ENCODE measurements at regions not wholly inside any gene's neighbourhood (a gene's known extent, or its start where the extent isn't known, plus 50 kb on each side); places are given as distances from the start of the nearest gene placed in this dataset.

- no peak for TF ChIP-seq ATF2 (IDR thresholded peaks at IDR 0.05; ENCODE audit: low read length)
- TF ChIP-seq NRF1 (IDR thresholded peaks at IDR 0.05; ENCODE audit: low read depth, low read length), result no peak
- TF ChIP-seq RXRA (IDR thresholded peaks at IDR 0.05; ENCODE audit: insufficient read depth, low read depth, low read length), result no peak
- TF ChIP-seq KDM1A (IDR thresholded peaks at IDR 0.05; ENCODE audit: borderline replicate concordance, low read length), result no peak
- TF ChIP-seq POLR2AphosphoS5 (IDR thresholded peaks at IDR 0.05; ENCODE audit: low read depth, low read length), result no peak
- TF ChIP-seq E2F6 (IDR thresholded peaks at IDR 0.05), result no peak
- TF ChIP-seq CHD7 (IDR thresholded peaks at IDR 0.05; ENCODE audit: insufficient replicate concordance, low read length), result no peak
- TF ChIP-seq TCF12 (IDR thresholded peaks at IDR 0.05; ENCODE audit: low read depth, low read length), result no peak
- no peak for TF ChIP-seq SP1 (IDR thresholded peaks at IDR 0.05; ENCODE audit: low read depth, low read length)
Observed at GRCh38 chr20:4455996-4456395, 206.9 kb upstream of the ADRA1D start (continued).

Measured in H1 (cell line).